ENCODE measurements at regions not wholly inside any gene's neighbourhood (a gene's known extent, or its start where the extent isn't known, plus 50 kb on each side); places are given as distances from the start of the nearest gene placed in this dataset.
"Not testable (repeated sequence)": the region's sequence is repeated elsewhere in the genome, so short reads cannot be mapped to it uniquely, and the experiment has no call there.

- DNase-seq (ENCODE audit: low read depth) = no peak
Observed at GRCh38 chr22:11628651-11629511, 3899.1 kb upstream of the OR11H1 start.

DNA sequence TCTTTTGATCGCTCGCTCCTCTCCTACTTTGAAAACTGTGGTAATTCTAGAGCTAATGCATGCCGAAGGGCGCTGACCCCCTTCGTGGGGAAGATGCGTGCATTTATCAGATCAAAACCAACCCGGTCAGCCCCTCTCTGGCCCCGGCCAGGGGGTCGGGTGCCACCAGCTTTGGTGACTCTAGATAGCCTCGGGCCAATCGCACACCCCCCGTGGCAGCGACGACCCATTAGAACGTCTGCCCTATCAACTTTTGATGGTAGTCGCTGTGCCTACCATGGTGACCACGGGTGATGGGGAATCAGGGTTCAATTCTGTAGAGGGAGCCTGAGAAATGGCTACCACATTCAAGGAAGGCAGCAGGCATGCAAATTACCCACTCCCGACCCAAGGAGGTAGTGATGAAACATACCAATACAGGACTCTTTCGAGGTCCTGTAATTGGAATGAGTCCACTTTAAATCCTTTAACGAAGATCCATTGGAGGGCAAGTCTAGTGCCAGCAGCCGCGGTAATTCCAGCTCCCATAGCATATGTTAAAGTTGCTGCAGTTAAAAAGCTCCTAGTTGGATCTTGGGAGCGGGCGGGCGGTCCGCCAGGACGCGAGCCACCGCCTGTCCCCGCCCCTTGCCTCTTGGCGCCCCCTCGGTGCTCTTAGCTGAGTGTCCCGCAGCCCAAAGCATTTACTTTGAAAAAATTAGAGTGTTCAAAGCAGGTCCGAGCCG is 3898.2 kb upstream of the OR11H1 start:
- DNase-seq (ENCODE audit: low read depth) = no peak

- DNase-seq (ENCODE audit: low read depth) = not testable (repeated sequence)
Observed at GRCh38 chr22:11630386-11631084, 3897.5 kb upstream of the OR11H1 start.
